OCI-LY7 (cell line): ENCODE measurements at regions not wholly inside any gene's neighbourhood (a gene's known extent, or its start where the extent isn't known, plus 50 kb on each side); places are given as distances from the start of the nearest gene placed in this dataset.

ENCODE experiments used
- CTCF ChIP-seq: fragments of 200-600 bp; sonication (generic); conservative IDR thresholded peaks from 2 replicates; pipeline ENCODE4 v1.5.1; 2014; ENCODE audit warnings: mild to moderate bottlenecking, antibody characterized with exemption, low read length, moderate library complexity, mixed read lengths
- EZH2phosphoT487 ChIP-seq: fragments of 200-600 bp; sonication (generic); IDR thresholded peaks from 2 replicates; pipeline ENCODE4 v1.6.1; 2018; ENCODE audit warnings: low read depth, borderline replicate concordance, mild to moderate bottlenecking, mixed run types, antibody characterized with exemption, low read length, moderate library complexity, mixed read lengths

- TF ChIP-seq CTCF: no peak; the same call in 1 of the 2 replicates
- no peak for TF ChIP-seq EZH2phosphoT487
Observed at GRCh38 chr20:24782801-24783630, 166.1 kb upstream of the CST7 start.
